ENCODE measurements at regions not wholly inside any gene's neighbourhood (a gene's known extent, or its start where the extent isn't known, plus 50 kb on each side); places are given as distances from the start of the nearest gene placed in this dataset.
"Not testable (repeated sequence)": the region's sequence is repeated elsewhere in the genome, so short reads cannot be mapped to it uniquely, and the experiment has no call there.

GRCh38 chrX:115888519-115888918, 282.0 kb upstream of the AGTR2 start:
- H3K9me3 ChIP-seq (replicated peaks; ENCODE audit: control insufficient read depth, insufficient read depth, low read length); H3K79me2 ChIP-seq (ENCODE audit: control insufficient read depth, insufficient read depth, low read length); H3K36me3 ChIP-seq (ENCODE audit: control insufficient read depth in 2 of 2, insufficient read depth in 2 of 2, low read length in 1 of 2); CTCF ChIA-PET; DNase-seq (ENCODE audit: low read depth, low spot score); H4K20me1 ChIP-seq (ENCODE audit: control insufficient read depth, insufficient read depth); POLR2A ChIA-PET; RAD21 ChIA-PET (ENCODE audit: unreplicated experiment); H3K27ac ChIP-seq (ENCODE audit: control insufficient read depth, insufficient read depth); H3K4me1 ChIP-seq (ENCODE audit: control insufficient read depth, insufficient read depth, low read length); FAIRE-seq; H3K27me3 ChIP-seq (replicated peaks in 1 of 2; ENCODE audit: control insufficient read depth in 2 of 2, insufficient read depth in 2 of 2, low read length in 1 of 2); H3K4me3 ChIP-seq; SMC1A ChIA-PET (ENCODE audit: uncharacterized antibody, unreplicated experiment); intact Hi-C loops (cut with micrococcal nuclease; ENCODE audit: unreplicated experiment); H2AFZ ChIP-seq (ENCODE audit: control insufficient read depth, low read depth, low read length); H3K4me2 ChIP-seq (ENCODE audit: control insufficient read depth, insufficient read depth); in situ Hi-C loops (cut with MboI); H3K9ac ChIP-seq (ENCODE audit: control insufficient read depth, insufficient read depth, low read length); BruUV-seq (replicated peaks); ATAC-seq: not testable (repeated sequence)
- WGBS (ENCODE audit: insufficient coverage, insufficient replicate concordance, low lambda C conversion rate, missing lambda C conversion rate) = 66% methylated on average over 19 of the region's 39 CpGs
- peak; percentile 33; the same call in 1 of the 2 replicates for TF ChIP-seq MLLT1 (IDR thresholded peaks at IDR 0.05)

- no peak for DNase-seq (ENCODE audit: low read depth, low spot score)
- FAIRE-seq = no peak
- no TSS peak for BruUV-seq (replicated peaks)
- H3K79me2 ChIP-seq (ENCODE audit: control insufficient read depth, insufficient read depth, low read length) = no peaks in the 10 kb centered on the region
- ChIA-PET RAD21 (ENCODE audit: unreplicated experiment) (no interaction called here), POLR2A (no interaction called here), SMC1A (ENCODE audit: uncharacterized antibody, unreplicated experiment) (interaction anchor here (1.5 kb wide), 1 partner anchor 48 kb away, joined by 3 read pairs; no protein-coding TSS in a partner anchor), CTCF (no interaction called here)
- in situ Hi-C loops (cut with MboI) = no loop called here
- no peaks in the 10 kb centered on the region; the same call in 2 of the 3 replicates for H3K9me3 ChIP-seq (replicated peaks; ENCODE audit: control insufficient read depth, insufficient read depth, low read length)
- H3K4me2 ChIP-seq (ENCODE audit: control insufficient read depth, insufficient read depth) = no peak overlapping the region
- no peaks in the 10 kb centered on the region for H3K36me3 ChIP-seq (ENCODE audit: control insufficient read depth in 2 of 2, insufficient read depth in 2 of 2, low read length in 1 of 2)
- intact Hi-C loops (cut with micrococcal nuclease; ENCODE audit: unreplicated experiment) = no loop called here
- H4K20me1 ChIP-seq (ENCODE audit: control insufficient read depth, insufficient read depth) = no peaks in the 10 kb centered on the region
- H3K27me3 ChIP-seq (replicated peaks in 1 of 2; ENCODE audit: control insufficient read depth in 2 of 2, insufficient read depth in 2 of 2, low read length in 1 of 2) = no peaks in the 10 kb centered on the region
- no peak overlapping the region for H3K9ac ChIP-seq (ENCODE audit: control insufficient read depth, insufficient read depth, low read length)
- no peak overlapping the region for H2AFZ ChIP-seq (ENCODE audit: control insufficient read depth, low read depth, low read length)
- no peak overlapping the region for H3K4me3 ChIP-seq
- no peak for ATAC-seq
- peaks cover 6% of the 10 kb centered on the region; the same call in 1 of the 2 replicates for H3K4me1 ChIP-seq (ENCODE audit: control insufficient read depth, insufficient read depth, low read length)
- WGBS (ENCODE audit: insufficient coverage, insufficient replicate concordance, low lambda C conversion rate, missing lambda C conversion rate) = 91% methylated on average over 24 of the region's 32 CpGs
- H3K27ac ChIP-seq (ENCODE audit: control insufficient read depth, insufficient read depth) = no peak overlapping the region
- TF ChIP-seq POLR2AphosphoS2 (IDR thresholded peaks at IDR 0.05; ENCODE audit: low read depth, low read length) (no peak), DPF2 (IDR thresholded peaks at IDR 0.05) (no peak), BCL3 (IDR thresholded peaks at IDR 0.05; ENCODE audit: borderline replicate concordance, insufficient read depth, low read depth, low read length, poor library complexity, severe bottlenecking) (no peak), POU2F2 (IDR thresholded peaks at IDR 0.05; ENCODE audit: borderline replicate concordance, low read depth, low read length) (no peak), JUND (IDR thresholded peaks at IDR 0.05; ENCODE audit: low read depth, low read length) (no peak), ZNF687 (IDR thresholded peaks at IDR 0.05) (no peak), JUNB (IDR thresholded peaks at IDR 0.05) (no peak)
Measured at GRCh38 chrX:115889121-115889890, 281.2 kb upstream of the AGTR2 start.

All from GM12878 (cell line).